GM12892 (cell line): ENCODE measurements at regions not wholly inside any gene's neighbourhood (a gene's known extent, or its start where the extent isn't known, plus 50 kb on each side); places are given as distances from the start of the nearest gene placed in this dataset.
"Not testable (repeated sequence)": the region's sequence is repeated elsewhere in the genome, so short reads cannot be mapped to it uniquely, and the experiment has no call there.

Experiments
- DNase-seq: peaks from one replicate; pipeline ENCODE4 v3.0.0; 2011; ENCODE audit not compliant: insufficient read length
- FAIRE-seq: peaks from 2 replicates; lab custom pipeline; 2011; peaks lifted over from hg19 to GRCh38; lab: Jason Lieb, UNC
- POLR2A ChIP-seq: IDR thresholded peaks from 2 replicates; pipeline ENCODE4 v1.6.1; 2011; ENCODE audit warnings: low read depth, low read length, control low read depth
- POLR2AphosphoS5 ChIP-seq: IDR thresholded peaks from 2 replicates; pipeline ENCODE4 v1.6.1; 2011; ENCODE audit warnings: low read depth, low read length, control low read depth
- TAF1 ChIP-seq: IDR thresholded peaks from 2 replicates; pipeline ENCODE4 v1.6.1; 2011; ENCODE audit warnings: low read depth, mild to moderate bottlenecking, control low read depth, low read length, borderline replicate concordance

- no peak for DNase-seq
- no peak for FAIRE-seq
- no peak for TF ChIP-seq POLR2A
- no peak for TF ChIP-seq TAF1
- TF ChIP-seq POLR2AphosphoS5 = no peak
Observed at GRCh38 chr13:47892374-47892773, 108.7 kb downstream of the SUCLA2 start.

GRCh38 chr13:47890146-47890814 lies 110.8 kb downstream of the SUCLA2 start:
- FAIRE-seq (no peak), DNase-seq (no peak)
- TF ChIP-seq POLR2AphosphoS5 = no peak
- no peak for TF ChIP-seq POLR2A
- TF ChIP-seq TAF1 = no peak

- FAIRE-seq = no peak
- no peak for DNase-seq
- no peak for TF ChIP-seq POLR2AphosphoS5
- no peak for TF ChIP-seq TAF1
- no peak for TF ChIP-seq POLR2A
Observed at GRCh38 chr13:47886314-47886713, 114.8 kb downstream of the SUCLA2 start.

GRCh38 chr13:47875201-47875600 lies 125.9 kb downstream of the SUCLA2 start:
- FAIRE-seq (no peak), DNase-seq (no peak)
- TF ChIP-seq POLR2A = no peak
- TF ChIP-seq POLR2AphosphoS5 = no peak
- TF ChIP-seq TAF1 = no peak

- not testable (repeated sequence) for FAIRE-seq, DNase-seq
Observed at GRCh38 chr13:47873987-47874386, 127.1 kb downstream of the SUCLA2 start.

GRCh38 chr13:47873319-47873718 lies 127.8 kb downstream of the SUCLA2 start:
- FAIRE-seq, DNase-seq: not testable (repeated sequence)

- FAIRE-seq (no peak), DNase-seq (no peak)
- TF ChIP-seq POLR2A (no peak), TAF1 (no peak), POLR2AphosphoS5 (no peak)
Observed at GRCh38 chr13:47869776-47870175, 131.3 kb downstream of the SUCLA2 start.

GRCh38 chr13:47865883-47866282 lies 135.2 kb downstream of the SUCLA2 start:
- TF ChIP-seq POLR2A = no peak
- TF ChIP-seq TAF1 = no peak
- TF ChIP-seq POLR2AphosphoS5 = no peak
- DNase-seq (no peak), FAIRE-seq (no peak)

- DNase-seq = no peak
- FAIRE-seq = no peak
Observed at GRCh38 chr13:47862841-47863240, 138.2 kb downstream of the SUCLA2 start.

GRCh38 chr13:47859165-47859564 lies 141.9 kb downstream of the SUCLA2 start:
- no peak for FAIRE-seq
- no peak for DNase-seq
- TF ChIP-seq POLR2A (no peak), POLR2AphosphoS5 (no peak), TAF1 (no peak)

More at GRCh38 chr13:47862841-47863240, 138.2 kb downstream of the SUCLA2 start:
- no peak for TF ChIP-seq POLR2A
- TF ChIP-seq TAF1 = no peak
- TF ChIP-seq POLR2AphosphoS5 = no peak

- FAIRE-seq (no peak), DNase-seq (no peak)
- TF ChIP-seq POLR2A = no peak
- TF ChIP-seq TAF1 = no peak
- no peak for TF ChIP-seq POLR2AphosphoS5
Observed at GRCh38 chr13:47858042-47859025, 142.7 kb downstream of the SUCLA2 start.

- DNase-seq = no peak
- no peak for TF ChIP-seq TAF1
- TF ChIP-seq POLR2AphosphoS5 = no peak
- no peak for TF ChIP-seq POLR2A
- no peak for FAIRE-seq
Observed at GRCh38 chr13:47853236-47853635, 147.8 kb downstream of the SUCLA2 start.

GRCh38 chr13:47846886-47847285 lies 154.2 kb downstream of the SUCLA2 start:
- TF ChIP-seq POLR2AphosphoS5 = no peak
- TF ChIP-seq POLR2A = no peak
- TF ChIP-seq TAF1 = no peak
- FAIRE-seq (no peak), DNase-seq (no peak)
